HG03571 (cell line): ENCODE measurements at regions not wholly inside any gene's neighbourhood (a gene's known extent, or its start where the extent isn't known, plus 50 kb on each side); places are given as distances from the start of the nearest gene placed in this dataset.
"Not testable (repeated sequence)": the region's sequence is repeated elsewhere in the genome, so short reads cannot be mapped to it uniquely, and the experiment has no call there.

ENCODE experiments used
- ATAC-seq: cut with Tn5 transposase; IDR thresholded peaks from one replicate; pipeline ENCODE4 v1.9.1; 2021; ENCODE audit not compliant: unreplicated experiment

DNA sequence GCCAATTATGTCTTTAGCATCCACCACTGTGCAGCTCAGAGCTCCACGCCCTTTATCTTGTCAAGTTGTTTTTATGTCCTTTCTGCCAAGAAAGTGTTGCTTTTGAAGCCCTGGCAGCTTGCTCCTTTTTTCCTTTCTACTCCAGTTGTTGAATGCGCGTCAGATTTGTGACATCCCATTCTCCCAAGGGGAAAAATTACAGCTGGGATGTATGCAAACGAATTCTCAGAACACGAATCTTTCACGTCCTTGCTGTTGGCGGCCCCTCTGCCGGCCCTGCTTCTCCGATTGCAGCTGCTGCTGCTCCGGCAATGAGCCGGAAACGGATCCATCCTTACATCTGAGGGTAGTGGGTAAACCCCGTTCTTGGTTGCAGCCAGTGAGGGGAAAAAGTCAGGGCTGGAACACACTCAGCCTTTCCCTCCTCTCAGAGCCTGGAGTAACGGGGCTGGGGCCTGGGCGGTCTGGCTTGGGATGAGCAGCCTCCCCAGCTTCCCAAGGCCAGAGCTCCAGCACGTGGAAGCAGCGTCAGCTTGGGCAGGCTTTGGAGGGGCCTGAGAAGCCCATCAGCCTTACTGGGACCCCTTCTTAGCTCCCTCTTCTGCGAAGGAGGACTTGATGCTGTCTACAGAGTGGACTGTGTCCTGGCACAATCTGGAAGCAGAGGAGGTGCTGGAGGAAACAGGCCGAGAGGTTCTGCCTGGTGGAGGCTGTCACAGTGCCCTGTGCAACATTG lies 79.0 kb upstream of the CHST15 start:
- no peak for ATAC-seq

DNA sequence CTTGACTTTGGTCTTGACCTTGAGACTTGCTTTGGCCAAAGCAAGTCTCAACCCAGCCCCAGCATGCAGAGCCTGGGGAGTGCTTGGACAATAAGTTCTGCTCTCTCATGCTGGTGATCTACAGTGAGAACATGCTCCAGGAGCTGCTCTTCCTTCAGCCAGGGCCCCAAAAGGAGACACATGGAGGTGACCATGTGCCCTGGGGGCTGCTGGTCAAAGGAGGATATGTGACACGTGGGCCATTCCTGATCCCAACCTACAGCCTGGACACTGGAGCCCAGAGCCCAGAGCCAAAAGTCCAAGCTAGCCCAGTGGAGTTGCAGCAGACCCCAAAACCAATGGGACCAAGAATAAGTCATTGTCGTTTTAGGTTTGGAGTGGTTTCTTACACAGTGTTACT lies 78.2 kb upstream of the CHST15 start:
- ATAC-seq, result no peak

DNA sequence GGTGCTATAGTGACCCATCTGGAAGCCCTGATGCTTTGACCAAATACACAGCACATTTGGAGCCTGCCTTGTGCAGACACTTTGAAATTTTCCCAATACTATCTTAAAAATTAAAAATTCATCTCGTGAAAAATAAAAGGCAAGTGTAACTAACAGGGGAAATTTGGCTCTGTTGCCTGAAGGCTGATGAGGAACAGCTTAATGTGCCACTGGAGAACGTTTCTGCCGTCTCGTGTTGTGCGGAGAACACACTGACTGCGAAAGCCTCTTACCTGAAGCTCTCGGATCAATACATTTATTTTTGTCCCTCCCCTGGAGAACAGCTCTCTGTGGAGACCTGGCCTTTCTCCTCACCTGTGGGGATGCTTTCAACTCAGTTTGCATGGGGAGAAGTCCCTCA lies 77.2 kb upstream of the CHST15 start:
- no peak for ATAC-seq

DNA sequence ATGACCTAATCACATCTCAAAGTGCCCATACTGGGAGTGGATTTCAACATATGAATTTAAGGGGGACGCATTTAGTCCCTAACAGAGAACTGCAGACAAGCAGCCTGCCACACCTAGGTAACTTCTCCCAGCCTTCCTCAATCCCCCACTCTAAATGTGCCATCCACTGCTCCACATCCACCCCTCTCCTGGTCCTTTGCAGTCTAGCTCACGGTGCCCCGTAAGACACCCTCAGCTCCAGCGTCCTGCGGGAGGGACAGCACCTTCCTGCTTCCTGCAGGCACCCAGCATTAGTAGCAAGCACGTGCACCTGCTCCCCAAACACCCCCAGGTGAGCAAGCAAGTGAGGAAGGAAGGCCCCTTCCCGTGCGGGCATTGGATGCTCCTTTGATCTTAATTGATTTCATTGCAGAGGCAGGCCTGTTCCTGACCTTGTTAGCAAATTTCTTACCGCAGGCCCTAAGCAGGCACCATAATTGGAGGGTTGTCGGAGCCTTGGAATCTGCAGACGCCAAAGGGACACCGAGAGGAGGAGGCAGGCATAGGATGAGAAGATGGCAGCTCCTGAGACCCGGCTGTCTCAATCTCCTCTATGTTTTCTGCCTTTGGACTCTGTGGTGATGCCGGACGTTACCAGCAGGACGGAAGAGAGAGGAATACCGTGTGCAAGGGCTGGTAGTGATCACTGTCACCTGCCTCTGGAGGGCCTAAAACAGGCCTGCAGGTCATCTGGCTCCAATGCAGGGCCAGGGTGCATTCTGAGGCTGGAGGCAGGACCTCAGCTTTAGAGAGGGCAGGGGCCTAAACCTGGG lies 75.8 kb upstream of the CHST15 start:
- ATAC-seq, result no peak

DNA sequence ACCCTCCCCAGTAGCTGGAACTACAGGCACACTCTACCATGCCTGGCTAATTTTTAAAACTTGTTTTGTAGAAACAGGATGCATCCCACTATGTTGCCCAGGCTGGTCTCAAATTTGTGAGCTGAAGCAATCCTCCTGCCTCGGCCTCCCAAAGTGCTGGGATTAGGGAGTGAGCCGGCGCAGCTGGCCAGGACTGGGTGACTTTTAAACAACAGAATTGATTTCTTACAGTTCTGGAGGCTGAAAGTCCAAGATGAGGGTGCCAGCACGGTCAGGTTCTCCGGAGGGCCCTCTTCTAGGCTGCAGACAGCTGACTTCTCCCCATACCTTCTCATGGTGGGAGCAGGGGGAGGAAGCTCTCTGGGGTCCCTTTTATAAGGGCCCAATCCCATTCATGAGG lies 75.2 kb upstream of the CHST15 start:
- no peak for ATAC-seq

DNA sequence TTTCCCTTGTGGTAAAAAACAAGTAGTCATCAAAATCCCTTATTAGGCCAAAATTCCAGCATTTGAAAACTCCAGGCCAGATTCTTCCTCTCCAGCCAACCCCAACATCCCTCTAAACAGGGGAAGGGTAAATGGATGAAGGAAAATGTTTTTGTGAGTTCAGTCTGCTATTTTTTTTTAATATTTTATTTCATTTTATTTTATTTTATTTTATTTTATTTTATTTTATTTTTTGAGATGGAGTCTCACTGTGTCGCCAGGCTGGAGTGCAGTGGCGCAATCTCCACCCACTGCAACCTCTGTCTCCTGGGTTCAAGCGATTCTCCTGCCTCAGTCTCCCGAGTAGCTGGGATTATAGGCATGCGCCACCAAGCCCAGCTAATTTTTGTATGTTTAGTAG lies 74.5 kb upstream of the CHST15 start:
- ATAC-seq, result not testable (repeated sequence)

DNA sequence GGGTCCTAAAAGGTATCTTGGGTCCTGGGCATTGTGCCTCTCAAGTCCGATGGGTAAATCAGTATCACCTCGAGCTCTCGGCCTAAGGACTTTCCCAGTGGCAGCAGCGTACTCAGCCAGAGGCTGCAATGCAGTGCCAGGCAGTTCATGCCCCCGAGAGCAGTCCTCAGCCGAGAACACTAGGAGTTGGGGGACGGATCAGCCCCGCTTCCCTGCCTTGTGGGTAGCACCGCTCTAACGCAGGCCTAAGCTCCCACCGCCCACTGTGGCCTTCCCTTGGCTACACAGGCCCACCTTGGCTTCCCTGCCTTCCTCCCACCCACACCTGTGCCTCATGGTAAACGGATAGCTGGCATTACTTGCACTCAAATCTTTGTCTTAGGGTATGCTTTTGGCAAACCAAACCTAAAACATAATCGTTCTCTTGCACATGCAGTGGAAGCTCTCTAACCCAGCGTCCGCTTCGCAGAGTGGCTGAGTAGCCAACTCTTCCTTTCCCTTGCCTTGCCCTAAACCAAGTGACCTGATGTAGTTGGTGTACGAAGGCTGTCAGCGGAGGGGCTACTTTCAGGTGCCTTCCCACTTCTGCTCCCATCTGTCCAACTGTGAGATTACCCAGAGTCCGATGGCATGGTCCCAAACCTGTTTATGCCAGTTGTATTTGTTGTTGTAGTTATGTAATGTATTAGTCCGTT lies 73.2 kb upstream of the CHST15 start:
- no peak for ATAC-seq

DNA sequence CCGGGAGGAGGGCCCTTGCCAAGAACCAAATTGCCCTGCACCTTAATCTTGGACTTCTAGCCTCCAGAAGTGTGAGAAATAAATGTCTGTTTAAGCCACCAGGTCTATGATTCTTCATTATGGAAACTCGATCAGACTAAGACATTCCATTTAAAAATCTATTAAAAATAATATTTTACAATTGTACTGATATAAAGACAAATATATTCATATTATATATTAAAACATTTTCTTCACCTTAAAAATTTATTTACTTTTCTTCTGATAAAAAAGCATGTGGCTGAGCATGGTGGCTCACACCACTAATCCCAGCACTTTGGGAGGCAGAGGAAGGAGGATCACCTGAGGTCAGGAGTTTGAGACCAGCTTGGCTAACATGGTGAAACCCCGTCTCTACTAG lies 72.4 kb upstream of the CHST15 start:
- no peak for ATAC-seq

DNA sequence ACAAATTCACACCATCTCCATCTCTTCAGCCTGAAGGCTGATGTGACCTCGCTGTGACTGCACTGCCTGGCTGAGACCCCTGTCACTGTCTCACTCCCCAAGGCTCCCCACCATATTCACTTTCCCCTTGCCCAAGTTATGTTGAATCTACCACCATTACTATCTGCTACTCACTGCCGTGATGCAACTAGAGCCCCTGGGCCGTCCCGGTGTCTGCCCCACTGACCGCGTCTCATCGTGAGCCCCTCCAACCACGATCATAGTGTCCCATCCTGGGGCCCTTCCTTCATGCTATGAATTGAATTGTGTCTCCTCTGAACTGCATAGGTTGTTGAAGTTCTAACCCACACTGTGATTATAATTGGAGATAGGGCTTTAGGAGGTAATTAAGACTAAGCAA lies 71.9 kb upstream of the CHST15 start:
- ATAC-seq, result no peak

DNA sequence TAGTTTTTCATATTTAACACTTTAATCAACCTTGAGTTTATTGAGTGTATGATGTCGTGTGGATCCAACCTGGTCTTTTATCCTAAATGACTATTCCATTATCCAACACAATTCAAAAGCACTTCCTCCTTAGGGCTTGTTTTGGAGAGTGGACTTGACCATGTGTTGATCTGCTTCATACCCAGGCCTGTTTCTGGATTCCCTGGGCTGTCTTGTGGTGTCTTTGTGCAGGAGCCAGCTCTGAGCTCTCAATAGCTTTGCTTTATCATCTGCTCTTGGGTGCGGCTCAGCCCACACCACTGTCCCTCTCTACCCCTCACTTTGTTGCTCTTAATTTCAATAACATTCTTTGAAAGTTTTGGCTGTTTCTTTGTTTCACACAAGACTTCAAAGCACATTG lies 70.9 kb upstream of the CHST15 start:
- no peak for ATAC-seq

DNA sequence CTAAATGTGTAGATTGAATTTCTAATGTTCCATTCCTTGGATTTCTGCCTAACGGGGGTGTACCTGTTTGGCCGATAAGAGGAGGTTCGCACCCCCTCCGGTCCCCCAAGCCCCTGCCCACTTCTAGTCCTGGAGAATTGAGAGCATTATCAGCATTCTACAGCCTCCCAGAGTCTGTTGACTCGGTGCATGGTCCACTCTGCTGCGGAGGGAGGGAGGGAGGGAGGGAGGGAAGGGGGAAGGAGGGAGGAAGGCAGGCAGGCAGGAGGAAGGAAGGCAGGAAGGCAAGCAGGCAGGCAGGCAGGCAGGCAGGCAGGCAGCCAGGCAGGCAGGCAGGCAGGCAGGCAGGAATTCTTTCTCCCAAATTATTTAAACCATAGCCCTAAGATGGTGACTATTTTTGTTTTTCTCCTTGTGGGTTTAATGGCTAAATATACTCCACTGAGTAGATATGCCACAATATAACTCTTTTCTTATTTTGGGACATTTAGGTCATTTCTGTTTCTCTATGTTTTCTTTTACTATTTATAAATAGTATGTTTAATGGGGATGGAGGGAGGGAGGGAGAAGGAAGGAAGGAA lies 69.5 kb upstream of the CHST15 start:
- ATAC-seq, result no peak

DNA sequence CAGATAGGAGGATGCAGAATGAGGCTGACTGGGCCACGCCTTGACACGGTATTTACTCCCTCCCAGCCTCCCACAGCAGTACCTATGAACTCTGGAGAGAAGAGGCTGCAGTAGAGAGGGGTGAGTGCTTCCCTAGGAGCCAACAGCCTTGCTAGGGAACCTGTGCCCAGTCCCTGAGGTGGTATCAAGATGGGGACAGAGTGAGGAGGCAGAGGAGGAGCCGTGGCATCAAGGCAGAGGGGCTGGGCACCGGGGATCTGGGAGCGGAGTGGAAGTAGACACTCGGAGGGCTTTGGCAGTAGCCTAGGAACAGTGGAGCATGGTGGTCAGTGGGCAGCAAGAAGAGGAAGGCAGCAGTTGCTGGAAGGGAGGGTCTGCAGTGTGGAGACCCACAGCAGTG lies 68.7 kb upstream of the CHST15 start:
- ATAC-seq, result no peak

DNA sequence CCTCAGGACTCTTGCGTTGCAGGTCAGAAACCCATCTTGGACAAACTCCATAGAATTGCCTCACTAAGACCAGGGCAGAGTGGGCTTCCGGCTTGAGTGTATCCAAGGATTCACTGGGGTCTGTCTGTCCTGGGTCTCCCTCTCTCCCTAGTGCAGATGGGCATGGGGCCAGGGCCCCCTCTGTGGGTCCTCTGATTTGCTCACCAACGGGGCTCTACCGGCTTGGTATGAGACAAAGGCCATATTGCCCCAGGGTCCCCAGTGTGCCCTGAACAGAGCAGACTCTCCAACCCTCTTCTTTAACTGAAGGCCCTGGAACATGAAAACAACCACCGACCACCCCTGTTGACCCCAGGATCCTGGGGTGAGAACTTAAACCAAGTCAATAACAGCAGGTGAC lies 68.2 kb upstream of the CHST15 start:
- no peak for ATAC-seq

DNA sequence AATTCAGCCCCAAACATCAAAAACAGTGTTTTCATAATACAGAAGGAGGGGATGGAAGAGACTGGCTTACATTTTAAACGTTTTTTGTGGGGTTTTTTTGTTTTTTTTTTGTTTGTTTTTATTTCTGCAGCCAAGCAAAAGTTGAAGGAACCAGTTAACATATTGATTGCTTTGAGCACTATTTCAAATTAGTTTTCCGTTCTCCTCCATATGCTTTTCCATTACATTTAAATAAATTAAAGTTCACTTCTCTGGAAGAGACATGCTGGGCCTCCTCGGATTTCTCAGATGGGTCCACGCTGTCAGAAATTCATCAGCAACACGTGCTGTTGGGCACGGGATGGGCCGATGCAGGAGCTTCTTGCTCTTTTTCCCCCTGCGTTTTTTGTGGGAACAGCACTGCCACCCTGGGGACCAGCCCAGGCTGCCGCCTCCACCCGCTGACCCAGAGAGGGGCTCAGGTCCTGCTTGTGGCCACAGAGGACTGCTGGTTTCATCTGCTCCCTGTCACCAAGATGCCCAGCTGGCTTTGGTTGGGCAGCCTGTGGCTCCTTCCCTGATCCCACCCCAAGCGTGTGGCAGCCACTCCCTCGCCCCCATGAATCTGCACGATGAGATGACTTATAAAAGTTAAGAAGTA lies 67.7 kb upstream of the CHST15 start:
- no peak for ATAC-seq

DNA sequence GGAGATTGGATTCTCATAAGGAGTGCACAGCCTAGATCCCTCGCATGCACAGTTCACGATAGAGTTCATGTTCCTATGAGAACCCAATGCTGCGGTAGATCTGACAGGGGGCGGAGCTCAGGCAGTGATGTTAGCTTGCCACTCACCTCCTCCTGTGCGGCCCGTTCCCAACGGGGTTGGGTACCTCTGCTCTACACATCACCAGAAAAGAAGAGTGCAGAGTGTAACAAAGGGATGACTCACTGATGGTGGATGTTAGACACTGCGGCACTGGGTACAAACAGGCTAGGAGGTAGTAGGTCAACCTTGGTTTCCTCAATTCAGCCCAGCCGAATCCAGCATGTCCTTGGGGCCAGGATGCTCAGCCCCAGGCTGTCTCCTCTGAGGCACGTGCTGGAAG lies 66.8 kb upstream of the CHST15 start:
- ATAC-seq, result no peak

DNA sequence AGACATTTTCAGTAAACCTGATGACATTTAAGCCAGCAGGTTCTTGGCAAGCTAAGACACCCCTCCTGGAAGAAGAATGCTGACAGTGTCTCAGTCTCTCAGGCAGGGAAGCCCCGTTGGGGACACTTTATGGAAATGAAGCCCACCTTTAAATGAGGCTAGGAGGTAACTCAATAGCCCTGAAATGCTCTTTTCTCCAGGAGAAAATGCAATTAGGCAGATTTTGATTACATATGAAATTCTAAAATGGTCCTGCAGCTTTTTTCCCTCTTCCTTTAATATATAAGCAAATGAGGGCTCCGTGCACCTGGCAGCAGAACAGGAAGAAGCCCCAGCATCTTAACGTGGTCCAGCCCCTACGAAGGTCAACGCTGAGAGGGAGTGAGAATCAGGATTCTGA lies 65.8 kb upstream of the CHST15 start:
- ATAC-seq, result no peak

DNA sequence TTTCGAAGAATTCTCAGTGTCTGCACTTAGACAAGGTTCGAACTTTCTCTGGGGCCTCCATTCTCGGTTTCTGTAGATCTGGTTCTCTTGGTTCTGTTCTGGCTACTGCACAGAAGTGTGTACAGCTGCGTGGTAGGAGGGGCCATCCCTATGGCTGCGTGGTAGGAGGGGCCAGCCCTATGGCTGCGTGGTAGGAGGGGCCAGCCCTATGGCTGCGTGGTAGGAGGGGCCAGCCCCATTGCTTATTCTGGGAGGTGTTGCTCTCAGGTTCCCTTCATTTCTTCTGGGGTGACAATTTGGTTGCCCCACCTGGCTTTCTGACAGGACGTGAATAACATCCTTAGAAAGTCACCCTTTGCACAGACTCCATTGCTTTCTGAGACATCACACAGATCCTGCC lies 65.2 kb upstream of the CHST15 start:
- no peak for ATAC-seq

DNA sequence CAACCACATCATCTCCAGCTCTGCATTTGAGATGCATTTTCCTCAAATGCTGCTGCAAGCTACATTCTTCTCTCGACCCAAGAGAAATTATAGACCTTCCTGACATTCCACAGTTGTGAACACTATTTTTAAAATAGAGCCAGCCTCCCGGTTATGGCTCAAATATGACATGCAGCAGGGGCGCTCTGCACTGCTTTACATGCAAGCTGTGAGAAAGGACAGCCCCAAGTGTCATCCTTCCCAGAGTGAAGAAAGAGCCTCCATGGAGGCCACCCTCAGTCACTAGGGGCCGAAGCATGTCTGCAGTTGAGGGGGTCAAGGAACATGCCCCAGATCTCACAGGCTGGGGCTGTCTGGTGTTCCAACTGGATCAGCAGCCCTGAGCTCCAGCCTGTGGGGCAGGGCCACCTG lies 63.9 kb upstream of the CHST15 start:
- no peak for ATAC-seq

DNA sequence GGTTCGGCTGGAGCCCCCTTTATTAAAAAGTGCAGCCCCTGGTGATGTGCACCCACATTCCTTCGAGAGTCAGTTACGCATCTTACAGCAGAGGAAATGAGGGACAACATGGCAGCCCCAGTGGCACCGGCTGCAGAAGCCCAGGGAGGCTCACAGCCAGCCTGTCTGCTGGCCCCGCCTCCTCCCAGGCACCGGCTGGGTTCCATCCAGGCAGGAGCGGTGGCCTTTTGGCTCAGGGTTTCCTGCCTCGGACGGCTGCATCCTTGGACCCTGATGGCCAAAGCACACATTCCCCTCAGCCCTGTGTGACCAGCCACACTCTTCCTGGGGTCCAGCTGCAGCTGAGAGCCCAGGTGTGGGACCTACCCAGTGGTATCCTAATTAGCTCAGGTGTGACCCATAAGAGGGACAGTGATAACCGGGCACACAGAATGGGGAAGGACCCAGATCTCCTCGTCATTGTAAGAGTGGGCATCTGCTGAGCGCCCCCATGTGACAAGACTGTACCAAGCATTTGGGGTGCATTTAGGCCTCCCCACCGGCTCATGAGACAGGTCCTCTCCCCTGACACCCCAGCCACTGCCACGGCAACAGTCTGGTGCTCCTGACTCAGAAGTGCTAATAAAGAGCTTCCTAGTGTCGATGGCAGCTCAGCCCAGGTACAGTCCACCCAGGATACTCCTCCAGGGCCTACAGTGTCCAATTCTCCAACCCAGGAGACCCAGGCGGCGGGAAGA lies 63.3 kb upstream of the CHST15 start:
- no peak for ATAC-seq

DNA sequence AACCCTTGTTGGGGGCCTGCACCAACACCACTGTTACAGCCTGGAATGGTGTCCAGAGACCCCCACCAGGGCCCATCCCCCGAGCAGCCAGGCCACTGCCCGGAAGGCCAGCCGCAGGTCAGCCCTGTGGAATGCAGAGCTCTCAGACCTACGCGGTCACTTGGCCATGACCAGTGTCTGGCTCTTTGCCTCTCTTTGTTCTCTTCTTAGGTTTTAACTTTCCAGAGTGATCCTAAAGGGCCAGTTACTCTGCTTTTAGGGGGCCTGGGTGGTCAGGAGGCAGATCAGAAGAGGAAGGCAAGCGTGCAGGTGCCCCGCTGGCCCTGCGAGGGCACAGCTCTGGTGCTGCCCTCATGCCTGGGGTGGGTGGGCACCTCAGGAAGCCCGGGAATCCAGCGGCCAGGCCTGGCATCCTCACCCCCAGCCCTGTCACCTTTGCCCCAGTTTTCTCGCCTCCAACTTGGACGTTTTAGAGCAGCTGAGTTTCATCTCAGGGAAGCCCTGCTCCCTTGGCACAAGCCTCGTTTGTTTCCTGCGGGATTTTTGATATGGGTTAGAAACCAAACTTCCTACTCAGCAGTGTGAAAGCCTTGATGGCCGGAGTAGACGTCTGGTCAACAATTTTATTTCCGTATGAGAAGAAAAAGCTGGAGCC lies 62.5 kb upstream of the CHST15 start:
- no peak for ATAC-seq
